Fibroblast of pulmonary artery (primary cell): ENCODE measurements at regions not wholly inside any gene's neighbourhood (a gene's known extent, or its start where the extent isn't known, plus 50 kb on each side); places are given as distances from the start of the nearest gene placed in this dataset.

ENCODE experiments used
- DNase-seq: peaks from one replicate; pipeline ENCODE4 v3.0.0-alpha.2; 2010; ENCODE audit warnings: low read depth
- H3K4me3 ChIP-seq: replicated peaks from 2 replicates; pipeline ENCODE4 v1.5.1; 2011; ENCODE audit warnings: low read depth, mild to moderate bottlenecking, control low read depth, low read length, moderate library complexity
- TF ChIP-seq, protein P1 (sequence below): IDR thresholded peaks from 2 replicates; pipeline ENCODE4 v1.5.1; 2011; ENCODE audit warnings: mild to moderate bottlenecking, control low read depth, low read length, inconsistent platforms; ENCODE audit errors: missing control alignments

DNA sequence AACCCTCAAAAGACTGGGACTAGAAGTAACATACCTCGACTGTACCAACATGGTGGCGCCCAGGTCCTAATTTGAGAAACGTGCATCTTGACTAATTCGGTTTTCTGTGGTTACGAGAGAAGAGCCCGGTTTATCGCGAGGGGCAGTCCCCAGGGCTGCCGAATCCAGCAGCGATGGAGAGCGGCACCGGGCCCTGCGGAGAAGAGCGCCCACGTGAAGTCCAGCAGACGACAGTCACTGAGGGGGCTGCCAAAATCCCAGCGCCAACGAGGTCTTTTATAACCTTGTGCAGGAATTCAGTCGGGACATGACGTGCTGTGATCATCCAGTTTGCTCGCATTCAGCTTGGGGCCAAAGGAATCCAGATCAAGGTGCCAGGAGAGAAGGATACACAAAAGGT is 187.5 kb upstream of the SLITRK2 start:
- DNase-seq, result no peak
- no peak overlapping the region for H3K4me3 ChIP-seq
- TF ChIP-seq, protein P1, sequence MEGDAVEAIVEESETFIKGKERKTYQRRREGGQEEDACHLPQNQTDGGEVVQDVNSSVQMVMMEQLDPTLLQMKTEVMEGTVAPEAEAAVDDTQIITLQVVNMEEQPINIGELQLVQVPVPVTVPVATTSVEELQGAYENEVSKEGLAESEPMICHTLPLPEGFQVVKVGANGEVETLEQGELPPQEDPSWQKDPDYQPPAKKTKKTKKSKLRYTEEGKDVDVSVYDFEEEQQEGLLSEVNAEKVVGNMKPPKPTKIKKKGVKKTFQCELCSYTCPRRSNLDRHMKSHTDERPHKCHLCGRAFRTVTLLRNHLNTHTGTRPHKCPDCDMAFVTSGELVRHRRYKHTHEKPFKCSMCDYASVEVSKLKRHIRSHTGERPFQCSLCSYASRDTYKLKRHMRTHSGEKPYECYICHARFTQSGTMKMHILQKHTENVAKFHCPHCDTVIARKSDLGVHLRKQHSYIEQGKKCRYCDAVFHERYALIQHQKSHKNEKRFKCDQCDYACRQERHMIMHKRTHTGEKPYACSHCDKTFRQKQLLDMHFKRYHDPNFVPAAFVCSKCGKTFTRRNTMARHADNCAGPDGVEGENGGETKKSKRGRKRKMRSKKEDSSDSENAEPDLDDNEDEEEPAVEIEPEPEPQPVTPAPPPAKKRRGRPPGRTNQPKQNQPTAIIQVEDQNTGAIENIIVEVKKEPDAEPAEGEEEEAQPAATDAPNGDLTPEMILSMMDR, result no peak

DNA sequence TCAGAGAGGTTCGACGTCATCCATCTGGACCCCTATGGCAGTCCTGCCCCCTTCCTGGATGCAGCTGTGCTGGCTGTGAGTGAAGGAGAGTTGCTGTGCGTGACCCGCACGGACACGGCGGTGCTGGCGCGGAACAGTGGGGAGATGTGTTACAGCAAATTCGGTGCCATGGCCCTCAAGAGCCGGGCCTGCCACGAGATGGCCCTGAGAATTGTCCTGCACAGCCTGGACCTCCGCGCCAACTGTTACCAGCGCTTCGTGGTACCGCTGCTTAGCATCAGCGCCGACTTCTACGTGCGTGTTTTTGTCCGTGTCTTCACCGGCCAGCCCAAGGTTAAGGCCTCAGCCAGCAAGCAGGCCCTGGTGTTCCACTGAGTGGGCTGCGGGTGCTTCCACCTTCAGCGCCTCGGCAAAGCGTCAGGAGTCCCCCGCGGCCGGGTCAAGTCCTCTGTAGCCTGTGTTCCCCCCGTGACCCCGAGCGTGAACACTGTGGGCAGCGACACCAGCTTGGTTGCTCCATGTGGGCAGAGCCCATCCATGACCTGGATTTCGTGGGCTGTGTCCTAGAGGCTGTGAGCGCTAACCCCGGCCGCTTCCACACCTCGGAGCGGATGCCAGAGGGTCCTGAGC is 186.7 kb upstream of the SLITRK2 start:
- H3K4me3 ChIP-seq, result no peak overlapping the region
- DNase-seq, result no peak
- TF ChIP-seq, protein P1, result no peak

DNA sequence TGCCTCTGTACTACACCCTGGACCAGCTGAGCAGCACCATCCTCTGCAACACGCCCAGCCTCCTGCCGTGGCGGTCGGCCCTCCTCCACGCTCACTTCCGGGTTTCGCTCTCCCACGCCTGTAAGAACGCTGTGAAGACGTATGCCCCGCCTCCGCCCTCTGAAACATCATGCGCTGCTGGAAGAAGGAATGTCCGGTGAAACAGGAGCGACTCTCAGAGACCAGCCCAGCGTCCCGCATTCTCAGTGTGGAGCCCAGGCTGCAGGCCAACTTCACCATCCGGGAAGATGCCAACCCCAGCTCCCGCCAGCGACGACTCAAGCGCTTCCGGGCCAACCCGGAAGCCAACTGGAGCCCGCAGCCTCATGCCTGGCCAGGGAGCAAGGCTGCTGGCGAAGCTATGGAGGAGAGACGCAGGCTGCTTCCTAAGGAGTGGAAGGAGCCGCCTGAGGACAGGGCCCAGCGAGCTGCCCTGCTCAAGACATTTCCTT is 186.1 kb upstream of the SLITRK2 start:
- TF ChIP-seq, protein P1, result no peak
- no peak overlapping the region for H3K4me3 ChIP-seq
- no peak for DNase-seq

DNA sequence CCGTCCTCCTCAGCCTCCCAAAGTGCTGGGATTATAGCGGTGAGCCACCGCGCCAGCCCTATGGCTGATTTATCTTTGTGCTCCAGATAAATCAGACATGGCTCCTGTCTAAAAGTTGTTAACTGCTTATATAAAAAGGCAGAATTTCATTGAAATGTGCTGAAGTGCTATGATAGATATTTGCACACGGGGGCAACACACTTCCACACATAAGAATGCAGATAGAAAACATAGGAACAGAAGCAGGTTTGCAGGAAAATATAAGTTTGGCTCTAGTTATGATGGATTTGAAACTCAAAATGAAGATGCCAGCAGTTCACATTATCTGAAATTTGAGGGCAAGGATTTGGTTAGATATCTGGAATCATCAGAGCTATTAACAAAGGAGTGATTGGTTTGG is 163.1 kb upstream of the SLITRK2 start:
- no peak for DNase-seq
- TF ChIP-seq, protein P1, result no peak
- no peak overlapping the region for H3K4me3 ChIP-seq

DNA sequence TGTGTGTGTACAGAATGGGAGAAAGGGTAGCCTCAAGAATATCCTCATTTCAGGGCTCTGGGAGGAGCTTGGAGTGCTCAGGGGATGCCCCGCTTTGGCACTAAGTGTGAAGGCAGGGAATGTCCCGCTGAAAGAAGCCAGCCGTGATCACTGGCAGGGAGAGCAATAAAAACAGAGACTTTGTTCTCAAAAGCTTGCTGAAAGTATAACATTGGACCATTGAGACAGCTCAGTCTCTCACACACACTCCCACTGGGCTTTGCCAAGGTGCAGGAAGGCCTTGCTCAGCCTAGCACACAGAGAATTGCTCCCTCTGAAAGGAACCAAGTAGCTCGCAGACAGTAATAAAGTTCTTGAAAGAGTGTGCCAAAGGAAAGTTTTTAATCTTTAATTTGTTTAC is 143.8 kb upstream of the SLITRK2 start:
- DNase-seq, result no peak
- TF ChIP-seq, protein P1, result no peak
- no peak overlapping the region for H3K4me3 ChIP-seq

DNA sequence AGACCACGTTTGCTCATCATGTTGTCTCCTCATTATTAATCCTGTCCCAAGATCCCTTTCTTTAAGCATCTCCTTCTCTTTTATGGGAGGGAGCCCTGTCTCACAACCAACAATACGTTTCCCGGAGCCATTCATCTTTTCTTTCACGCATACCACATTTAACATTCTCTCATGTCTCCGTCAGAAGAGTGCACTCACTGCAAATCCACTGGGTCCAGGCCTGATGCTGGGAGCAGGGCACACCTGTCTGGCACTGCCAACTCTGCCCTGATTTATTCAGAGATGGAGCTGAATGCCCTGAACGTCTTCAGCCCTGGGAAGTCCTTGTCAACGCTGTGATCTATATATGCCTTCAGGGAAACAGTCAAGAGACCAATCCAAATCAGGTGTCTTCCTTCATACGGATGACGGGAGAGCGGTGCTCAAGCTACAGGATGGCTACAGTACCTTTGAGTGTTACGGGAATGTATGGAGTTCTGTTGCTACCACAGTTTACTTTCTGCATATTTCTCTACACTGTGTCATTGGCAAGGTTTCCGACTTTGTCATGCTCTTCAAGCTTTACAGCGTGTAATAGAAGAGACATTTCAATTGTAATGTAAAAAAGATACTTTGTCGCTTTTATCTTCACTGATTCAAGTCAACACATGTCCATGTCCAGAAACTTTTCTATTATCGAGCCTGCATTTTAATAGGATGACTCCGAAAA is 140.4 kb upstream of the SLITRK2 start:
- TF ChIP-seq, protein P1, result no peak
- DNase-seq, result no peak
- no peak overlapping the region for H3K4me3 ChIP-seq
